GM19035 (cell line): ENCODE measurements at regions not wholly inside any gene's neighbourhood (a gene's known extent, or its start where the extent isn't known, plus 50 kb on each side); places are given as distances from the start of the nearest gene placed in this dataset.
A peak's percentile ranks its signal among the peaks of the same experiment; 100 is the strongest.

ENCODE experiments used
- ATAC-seq: cut with Tn5 transposase; IDR thresholded peaks from one replicate; pipeline ENCODE4 v1.9.1; 2021; ENCODE audit not compliant: unreplicated experiment

DNA sequence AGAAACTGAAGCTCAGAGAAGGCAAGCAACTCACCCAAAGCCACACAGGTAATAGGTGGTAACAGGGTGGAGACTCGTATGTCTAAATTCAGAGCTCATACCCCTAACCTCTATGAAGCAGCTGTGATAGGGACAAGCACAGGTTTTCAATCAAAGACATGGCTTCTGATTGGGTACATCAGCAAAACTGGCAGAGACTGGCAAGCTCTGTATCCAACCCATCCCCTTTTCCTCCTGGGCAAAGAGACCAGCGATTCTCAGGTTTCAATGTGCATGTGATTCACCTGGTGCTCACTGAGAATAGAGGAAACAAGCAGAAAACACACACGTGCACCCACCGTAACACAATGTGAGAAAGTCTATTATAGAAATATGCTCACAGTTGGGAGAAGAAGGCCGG lies 153.0 kb downstream of the SMIM20 start:
- no peak for ATAC-seq

DNA sequence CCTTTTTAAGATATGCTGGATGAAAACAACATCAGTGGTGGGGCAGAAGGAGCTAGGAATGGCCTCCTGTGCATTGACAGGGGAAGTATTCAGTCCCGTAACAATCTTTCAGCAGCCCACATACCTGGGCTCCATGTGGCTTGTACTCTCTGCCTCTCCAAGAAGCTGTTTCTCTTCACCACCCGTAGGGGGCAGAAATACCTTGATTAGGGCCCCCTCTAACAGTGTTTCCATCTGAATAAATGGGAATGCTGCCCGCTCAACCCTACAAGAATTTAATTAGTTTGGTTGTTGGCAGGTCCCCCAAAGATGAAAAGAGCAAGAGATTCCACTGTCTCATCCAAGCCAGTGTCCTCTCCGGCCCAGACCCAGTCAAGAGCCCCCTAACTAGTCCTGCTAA lies 155.2 kb downstream of the SMIM20 start:
- ATAC-seq, result no peak

DNA sequence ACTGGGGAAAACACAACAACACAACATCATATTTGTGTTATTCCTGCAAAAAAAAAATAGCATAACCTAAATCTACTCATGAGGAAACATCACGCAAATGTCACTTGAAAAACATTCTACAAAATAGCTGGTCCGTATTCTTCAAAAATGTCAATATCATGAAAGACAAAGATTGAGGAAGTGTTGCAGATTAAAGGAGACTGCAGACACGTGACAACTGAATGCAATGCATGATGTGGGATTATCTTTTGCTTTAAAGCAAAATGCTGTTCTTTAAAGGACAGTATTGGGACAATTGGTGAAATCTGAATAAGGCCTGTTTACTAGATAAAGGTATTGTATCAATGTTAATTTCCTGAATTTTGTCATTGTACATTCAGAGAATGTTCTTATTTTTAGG lies 157.7 kb downstream of the SMIM20 start:
- no peak for ATAC-seq

DNA sequence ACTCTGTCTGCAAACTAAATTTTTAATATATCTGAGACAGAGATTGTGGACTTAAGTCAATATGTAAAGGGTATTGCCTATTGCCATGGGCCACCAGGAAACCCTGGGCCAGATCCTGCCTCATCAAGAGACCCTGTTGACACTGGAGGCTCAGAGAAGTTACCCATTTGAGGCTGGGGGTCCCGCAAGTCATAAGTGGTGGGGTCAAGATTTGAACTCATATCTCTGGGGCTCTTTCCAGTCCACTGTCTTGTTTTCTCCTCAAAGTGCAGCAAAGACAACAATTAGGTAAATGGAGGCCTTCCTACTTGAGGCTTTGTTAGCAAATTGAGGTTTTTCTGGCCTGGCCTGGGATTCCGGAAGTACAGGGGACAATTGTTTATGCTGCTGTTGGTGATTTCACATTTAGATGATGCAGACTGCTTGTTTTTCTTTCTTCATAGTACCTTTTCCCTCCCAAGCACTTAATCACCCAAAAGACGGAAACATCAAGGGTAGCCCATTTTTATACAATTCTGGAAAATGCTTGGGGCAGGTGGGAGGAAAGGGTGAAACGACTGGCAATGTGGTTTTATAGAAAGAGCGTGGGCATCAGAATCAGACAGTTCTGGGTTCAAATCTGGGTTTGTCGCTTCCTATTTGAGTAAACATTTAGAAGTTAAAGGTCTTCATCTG lies 160.0 kb downstream of the SMIM20 start:
- no peak for ATAC-seq

DNA sequence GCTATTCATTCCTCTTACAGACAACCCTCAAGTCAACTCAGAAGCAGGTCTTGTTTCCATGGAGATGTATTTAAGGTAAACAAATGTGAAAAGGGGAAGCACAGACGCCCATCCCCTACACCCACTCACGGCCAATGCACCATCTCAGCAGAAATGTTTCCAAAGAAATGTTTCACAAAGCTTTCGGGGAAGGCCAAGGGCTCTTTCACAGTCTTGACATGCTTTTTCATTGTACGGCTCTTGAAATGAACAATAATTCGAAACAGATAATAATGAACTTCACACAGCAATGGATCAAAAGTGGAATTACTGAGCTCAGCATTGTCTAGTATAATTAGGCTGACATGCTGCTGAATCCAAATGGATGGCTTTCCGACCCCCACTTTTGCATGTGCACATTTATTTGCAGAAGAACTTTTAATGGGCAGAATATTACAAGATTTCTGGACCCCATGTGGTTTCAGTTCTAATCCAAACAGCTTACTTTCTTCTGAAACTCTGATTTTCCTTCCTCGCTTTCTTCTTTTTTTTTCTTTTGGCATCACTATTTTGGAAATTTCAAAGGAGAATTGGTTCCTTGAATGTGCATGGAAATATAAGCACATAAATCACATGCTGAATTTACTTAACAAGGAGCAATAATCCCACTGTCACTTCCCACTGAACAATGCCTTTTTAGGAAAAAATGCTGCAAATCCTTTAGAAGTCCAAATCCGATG lies 160.9 kb downstream of the SMIM20 start:
- ATAC-seq, result peak; percentile 72

DNA sequence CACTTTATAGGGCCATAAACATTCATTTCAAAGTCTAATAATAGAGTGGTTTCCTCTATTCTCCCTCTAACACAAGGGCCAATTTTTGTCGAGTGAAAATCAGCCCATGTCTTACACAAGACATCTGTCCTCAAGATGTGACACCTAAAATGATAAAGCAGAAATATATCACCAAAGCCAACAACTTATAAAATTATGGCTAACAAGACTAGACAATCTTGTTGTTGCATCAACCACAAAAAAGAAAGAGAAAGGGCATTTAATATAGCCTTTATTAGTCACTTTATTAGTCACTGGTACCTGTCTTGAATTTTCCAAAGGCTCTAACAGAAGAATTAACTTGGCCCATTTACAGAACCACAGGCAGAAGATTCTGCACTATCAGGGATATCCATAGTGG lies 161.6 kb downstream of the SMIM20 start:
- peak; percentile 19 for ATAC-seq

DNA sequence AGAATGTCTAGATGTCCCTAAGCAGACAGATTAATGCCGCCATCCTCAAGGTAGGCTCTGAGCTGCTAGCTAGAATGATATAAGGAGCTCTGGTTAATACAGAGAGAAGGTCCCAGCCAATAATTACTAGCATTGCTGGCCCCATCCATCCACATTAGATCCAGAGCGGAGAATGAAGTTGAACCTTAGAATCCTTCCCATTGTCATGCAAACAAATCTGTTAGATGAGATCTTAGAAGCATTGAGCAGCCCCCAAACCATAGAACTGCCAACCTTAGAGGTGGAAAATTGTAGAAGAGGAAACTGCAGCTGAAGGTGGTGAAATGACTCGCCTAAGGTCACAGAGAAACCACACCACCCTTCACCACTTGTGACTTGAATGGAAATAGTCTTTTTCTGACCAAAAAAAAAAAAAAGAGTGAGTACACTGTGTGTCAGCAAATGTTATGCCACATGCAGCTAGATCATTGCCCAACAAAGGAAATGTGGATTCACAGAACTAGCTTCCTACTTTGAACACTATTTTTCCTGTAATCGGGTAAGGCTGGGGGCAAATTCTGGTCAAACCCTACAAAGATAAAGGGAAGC lies 162.1 kb downstream of the SMIM20 start:
- peak; percentile 70 for ATAC-seq

DNA sequence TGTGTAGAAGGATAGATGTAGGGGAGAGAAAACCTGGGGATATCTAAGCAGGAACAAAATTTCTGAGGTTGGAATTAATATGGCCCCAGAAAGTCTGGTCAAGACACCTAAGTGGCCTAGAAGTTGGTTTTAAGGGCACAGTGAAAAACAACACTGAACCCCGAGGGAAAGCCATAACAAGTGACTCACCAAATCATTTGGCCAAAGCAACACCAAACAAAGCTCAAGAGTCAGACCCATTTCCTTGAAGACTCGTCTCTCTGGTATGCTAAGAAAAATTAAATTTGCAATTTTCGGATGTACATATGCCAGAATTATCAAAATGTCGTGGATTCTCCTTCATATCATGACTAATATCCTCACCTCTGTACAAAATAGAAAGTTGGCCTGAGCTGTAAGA lies 162.9 kb downstream of the SMIM20 start:
- no peak for ATAC-seq

DNA sequence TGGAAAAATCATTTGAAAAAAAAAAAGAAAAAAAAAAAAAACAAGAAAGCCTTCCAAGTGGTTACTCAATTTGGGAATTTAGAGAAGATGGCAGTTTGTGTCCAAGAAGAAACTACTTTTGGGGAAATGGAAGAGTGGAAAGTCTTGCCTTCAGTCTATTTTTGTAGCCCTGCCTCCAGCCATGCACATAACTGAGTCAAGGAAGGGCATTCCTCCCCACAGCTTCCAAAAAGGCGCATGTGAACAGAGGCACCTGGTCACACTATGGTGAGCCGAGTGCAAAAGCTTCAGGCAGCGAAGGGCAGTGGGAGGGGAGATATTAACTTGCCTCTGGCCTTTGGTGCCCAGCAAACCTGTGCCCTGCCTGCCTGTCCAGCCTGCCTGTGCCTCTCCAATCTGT lies 163.7 kb downstream of the SMIM20 start:
- ATAC-seq, result no peak

DNA sequence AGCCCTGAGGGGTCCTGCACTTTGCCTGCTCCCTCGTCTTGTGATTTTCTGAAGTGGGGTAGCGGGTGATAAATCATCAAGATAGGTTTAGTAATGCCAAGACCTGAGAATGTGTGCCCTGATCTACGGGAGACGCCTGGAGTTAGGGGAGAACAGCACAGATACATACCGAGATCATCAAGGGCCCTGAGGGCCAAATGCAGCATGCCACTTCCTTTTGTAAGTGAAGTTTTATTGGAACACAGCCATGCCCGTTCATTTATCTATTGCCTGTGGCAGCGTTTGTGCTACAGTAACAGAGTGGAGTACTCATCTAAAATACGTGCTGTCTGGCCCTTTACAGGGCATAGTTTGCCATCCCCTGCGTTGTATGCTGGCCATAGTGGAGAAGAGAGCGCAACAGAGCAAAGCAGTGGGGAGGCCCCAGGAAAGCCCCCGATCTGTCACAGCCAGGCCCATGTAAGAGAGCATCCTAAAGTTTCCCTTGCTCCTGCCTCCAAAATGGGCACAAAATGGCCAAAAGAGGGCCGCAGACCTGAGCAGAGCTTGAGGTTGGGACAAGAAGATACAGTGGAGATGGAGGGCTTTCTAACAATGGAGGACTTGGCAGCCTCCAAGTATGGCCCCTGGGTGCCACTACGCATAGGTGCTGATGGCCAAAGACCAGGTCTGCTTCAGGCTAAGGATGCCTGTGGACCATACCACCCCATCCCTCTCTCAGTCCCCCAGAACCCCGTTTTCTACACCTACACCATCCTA lies 167.0 kb downstream of the SMIM20 start:
- ATAC-seq, result no peak

DNA sequence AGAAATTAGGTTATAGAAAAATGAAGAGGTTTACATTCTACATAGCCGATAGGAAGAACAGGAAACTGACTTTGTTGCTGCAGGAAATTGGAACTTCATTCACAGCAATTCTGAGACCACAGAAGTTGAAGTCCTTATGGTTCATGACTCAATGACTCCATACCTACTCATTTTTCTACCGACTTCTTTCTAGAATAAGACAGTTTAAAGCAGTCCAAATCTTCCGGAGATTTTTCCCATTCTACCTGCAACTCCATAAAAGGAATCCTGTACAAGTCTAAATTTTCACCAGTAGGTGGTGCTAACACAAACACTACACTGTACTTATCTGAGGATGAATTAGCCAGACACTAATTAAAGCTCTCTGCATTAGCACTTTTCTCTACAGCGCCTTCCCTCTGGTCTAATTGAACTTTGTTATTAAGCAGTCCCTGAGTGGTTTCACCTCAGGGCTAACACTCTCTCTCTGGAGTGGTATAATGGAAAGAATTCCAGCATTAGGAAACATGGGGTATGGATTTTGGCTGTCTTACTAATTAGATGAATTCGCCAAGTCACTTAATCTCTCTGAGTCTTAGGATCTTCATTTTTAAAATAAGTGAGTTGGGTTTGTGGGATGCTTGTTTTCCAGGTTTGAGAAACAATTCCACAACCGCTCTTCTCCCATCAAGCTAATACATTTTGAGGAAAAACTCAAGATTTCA lies 167.9 kb downstream of the SMIM20 start:
- no peak for ATAC-seq

DNA sequence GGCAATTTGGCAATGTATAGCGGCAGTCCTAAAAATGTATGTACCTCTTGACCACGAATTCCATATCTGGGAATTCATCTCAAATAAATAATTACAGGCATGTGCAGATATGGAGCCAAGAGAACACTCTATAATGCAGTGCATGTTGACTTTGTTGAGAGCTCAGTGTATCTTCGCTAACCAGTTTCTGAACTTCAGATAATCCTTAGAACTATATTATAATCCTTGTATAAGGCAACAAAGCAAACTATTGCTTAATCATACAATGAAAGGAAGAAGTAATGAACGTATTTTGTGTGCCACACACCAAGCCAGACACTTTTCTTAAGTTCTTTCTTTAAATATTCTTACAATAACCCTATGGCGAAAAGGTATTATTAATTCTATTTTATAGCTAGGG lies 168.5 kb downstream of the SMIM20 start:
- ATAC-seq, result no peak

DNA sequence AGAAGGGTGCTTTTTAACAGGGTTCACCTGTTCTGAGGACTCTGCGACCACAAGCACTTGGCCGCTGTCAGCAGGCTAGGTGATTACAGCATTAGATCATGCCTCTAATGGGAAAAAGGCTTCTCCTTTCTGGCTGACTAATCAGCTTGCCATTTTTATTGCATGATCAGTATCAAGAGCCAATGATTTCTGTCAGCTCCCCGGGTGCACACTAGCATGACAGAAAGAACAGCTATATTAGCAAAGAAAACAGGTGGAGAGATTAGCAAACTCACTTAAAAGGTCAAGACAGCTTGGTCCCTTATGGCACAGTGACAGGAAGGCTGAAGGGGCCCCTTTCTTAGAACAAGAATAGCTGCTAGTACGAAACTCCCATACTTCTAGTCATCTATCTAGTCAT lies 170.0 kb downstream of the SMIM20 start:
- ATAC-seq, result peak; percentile 56

DNA sequence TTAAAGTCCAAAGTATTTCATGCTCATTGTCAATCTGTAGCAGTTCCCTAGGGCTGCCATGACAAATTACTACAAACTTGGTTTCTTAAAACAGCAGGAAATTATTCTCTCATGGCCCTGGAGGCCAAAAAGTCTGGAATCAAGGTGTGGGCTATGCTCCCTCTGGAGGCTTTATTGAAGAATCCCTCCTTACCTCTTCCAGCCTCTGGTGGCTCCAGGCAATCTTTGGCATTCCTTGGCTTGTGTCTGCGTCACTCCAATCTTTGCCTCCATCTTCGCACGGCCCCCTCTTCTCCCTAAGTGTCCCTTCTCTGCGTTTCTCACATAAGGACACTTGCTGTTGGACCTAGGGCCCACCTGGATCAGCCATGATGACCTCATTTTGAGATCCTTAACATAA lies 170.4 kb downstream of the SMIM20 start:
- ATAC-seq, result no peak

DNA sequence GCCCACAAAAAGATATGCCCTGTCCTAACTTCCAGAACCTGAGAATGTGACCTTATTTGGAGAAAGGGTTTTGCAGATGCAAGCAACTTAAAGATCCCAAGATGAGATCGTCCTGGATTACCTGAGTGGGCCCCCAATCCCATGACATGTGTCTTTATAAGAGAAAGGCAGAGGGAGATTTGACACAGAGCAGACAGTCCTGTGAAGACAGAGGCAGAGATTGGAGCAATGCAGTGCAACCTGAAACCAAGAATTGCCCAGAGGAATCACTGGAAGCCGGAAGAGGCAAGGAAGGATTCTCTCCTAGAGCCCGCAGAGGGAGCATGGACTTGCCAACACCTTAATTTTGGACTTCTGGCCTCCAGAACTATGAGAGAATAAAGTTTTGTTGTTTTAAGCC lies 171.5 kb downstream of the SMIM20 start:
- no peak for ATAC-seq

DNA sequence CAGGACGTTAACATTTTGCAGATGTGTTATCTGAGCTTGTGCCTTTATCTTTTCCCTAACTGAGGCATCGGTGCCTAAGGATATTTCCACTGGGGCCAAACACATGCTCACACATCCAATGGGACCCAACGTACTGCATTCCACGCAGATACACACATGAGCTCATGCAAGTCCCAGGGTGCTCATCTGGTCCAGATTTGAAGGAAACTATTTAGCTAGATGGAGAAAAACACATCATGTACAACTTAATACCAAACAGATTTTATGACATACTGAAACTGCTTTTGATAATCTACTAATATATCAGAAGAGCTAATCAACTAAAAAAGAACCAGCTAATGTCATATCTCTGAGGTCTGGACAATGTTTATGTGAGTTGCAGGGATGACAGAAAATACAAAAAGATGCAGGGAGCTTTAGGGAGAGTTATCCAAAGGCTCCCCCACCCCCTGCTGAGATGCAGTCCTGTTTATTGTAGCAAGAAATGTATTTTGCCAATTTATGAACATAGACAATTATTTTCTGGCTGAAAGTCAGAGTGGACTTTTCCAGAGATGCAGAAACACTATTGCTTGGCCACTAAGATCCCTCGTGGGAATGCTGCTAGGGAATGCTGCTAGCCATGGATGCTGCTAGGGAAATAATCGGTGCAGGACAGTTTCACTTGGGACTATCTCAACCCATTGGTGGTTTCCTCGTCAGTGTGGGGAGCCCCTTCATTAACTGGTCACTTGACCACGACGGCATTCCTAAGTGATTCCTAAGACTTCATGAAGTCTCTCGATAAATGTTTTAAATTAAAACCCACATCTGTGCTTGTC lies 172.8 kb downstream of the SMIM20 start:
- no peak for ATAC-seq

DNA sequence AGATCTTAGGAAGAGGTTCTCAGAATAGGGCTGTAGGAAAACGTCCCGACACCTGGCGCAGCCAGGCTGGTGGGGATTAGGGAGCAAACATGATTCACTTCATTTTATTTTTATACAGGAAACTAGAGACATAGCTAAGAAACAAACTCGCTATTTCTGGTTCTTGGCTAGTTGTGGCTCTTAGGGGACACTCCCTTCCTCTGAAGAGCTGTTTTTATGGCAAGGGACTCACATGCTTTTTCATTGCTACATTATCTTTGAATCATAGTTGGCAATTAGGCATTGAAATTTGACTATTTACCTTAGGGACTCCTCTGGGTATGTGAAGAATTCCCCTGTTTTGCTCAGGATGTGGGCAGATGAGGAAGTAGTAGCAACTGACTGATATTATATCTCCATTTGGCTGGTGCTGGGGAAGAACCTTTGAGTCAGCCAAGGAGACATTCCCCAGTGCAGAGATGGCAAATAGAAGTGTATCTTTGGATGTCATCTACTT lies 174.5 kb downstream of the SMIM20 start:
- ATAC-seq, result peak; percentile 68

DNA sequence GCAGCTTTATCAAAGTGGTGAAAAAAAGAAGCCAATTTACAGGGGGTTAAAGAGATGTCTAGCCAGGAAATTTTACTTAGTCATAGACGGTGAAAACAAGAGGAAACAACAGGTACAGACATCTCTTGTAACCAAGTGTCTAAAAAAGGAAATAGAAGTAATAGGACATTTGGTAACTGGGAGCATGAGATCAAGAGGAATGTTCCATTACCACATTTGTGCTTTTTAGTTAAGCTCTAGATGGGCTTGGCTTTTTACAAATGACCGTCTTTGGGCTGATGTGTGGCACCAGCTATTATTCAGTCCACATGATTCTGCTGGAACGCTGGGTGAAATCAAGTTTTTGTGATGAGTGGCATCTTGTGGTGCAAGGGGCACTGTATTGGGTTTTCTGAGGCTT lies 179.5 kb downstream of the SMIM20 start:
- ATAC-seq, result no peak

DNA sequence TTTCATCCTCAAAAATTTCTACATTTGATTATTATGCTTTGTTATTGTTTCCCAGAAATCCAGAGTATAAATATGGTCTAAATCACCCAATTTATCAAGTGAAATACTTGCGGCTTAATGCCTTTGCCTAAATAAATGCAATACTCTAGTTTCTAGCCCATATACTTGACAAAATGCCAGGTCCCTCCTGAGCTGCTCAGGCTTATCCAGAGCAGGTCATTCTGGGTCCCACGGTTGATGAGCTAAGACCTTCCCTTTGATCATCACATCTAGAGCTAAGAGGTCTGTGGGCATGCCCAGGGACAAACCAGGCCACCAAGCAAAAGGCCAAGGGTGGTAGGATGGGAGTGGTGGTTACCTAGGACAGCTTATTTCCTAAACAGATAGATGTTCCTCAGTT lies 180.1 kb downstream of the SMIM20 start:
- ATAC-seq, result no peak

DNA sequence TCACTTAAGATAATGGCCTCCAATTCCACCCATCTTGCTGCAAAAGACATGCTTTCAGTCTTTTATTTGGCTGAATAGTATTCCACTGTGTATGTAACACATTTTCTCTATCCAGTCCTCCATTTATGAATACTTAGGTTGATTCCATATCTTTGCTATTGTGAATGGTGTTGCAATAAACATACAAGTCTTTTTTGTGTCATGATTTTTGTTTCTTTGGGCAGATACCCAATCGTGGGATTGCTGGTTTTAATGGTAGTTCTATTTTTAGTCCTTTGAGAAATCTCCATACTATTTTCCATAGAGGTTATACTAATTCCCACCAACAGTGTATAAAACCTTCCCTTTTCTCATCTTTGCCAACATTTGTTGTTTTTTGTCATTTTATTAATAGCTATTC lies 180.9 kb downstream of the SMIM20 start:
- no peak for ATAC-seq
